Tibial nerve (tissue), 3 donors: ENCODE measurements at regions not wholly inside any gene's neighbourhood (a gene's known extent, or its start where the extent isn't known, plus 50 kb on each side); places are given as distances from the start of the nearest gene placed in this dataset.

Experiments used
- POLR2A ChIP-seq, 2 donors: fragments of 450-650 bp; IDR thresholded peaks; one replicate each; pipeline ENCODE4 v1.6.1; 2017; ENCODE audit warnings: antibody characterized with exemption in 2 of 2, mild to moderate bottlenecking in 2 of 2, moderate library complexity in 2 of 2
- TF ChIP-seq, protein P1 (sequence below), 5 experiments: fragments of 200-600 bp in 3 of 5; fragments of 450-650 bp in 2 of 5; sonication (generic) in 3 of 5; IDR thresholded peaks; one replicate each; pipeline ENCODE4 v1.5.1; 2016 to 2019; ENCODE audit warnings: antibody characterized with exemption in 5 of 5, mild to moderate bottlenecking in 3 of 5, moderate library complexity in 2 of 5

- TF ChIP-seq POLR2A (IDR thresholded peaks at IDR 0.05) = no peak
- TF ChIP-seq, protein P1, sequence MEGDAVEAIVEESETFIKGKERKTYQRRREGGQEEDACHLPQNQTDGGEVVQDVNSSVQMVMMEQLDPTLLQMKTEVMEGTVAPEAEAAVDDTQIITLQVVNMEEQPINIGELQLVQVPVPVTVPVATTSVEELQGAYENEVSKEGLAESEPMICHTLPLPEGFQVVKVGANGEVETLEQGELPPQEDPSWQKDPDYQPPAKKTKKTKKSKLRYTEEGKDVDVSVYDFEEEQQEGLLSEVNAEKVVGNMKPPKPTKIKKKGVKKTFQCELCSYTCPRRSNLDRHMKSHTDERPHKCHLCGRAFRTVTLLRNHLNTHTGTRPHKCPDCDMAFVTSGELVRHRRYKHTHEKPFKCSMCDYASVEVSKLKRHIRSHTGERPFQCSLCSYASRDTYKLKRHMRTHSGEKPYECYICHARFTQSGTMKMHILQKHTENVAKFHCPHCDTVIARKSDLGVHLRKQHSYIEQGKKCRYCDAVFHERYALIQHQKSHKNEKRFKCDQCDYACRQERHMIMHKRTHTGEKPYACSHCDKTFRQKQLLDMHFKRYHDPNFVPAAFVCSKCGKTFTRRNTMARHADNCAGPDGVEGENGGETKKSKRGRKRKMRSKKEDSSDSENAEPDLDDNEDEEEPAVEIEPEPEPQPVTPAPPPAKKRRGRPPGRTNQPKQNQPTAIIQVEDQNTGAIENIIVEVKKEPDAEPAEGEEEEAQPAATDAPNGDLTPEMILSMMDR (IDR thresholded peaks at IDR 0.05) = no peak
Measured at GRCh38 chr14:71625891-71626701, 306.1 kb upstream of the RGS6 start.
